Adrenal gland (tissue), 9 donors: ENCODE measurements at regions not wholly inside any gene's neighbourhood (a gene's known extent, or its start where the extent isn't known, plus 50 kb on each side); places are given as distances from the start of the nearest gene placed in this dataset.

Experiments
- DNase-seq, 7 donors: peaks; one replicate each; pipeline ENCODE4 v3.0.0-alpha.2; 2019 to 2020
- H3K27ac ChIP-seq, 5 donors: fragments of 200-600 bp; sonication (generic) in 4 of 5; 1 replicate in 3 of 5; 2 replicates in 2 of 5; pipeline versions ENCODE4 v1.5.1 to v1.8.0; 2016 to 2020; ENCODE audit warnings: mild to moderate bottlenecking in 1 of 5
- H3K27me3 ChIP-seq: fragments of 200-600 bp; 2 replicates; pipeline ENCODE4 v1.8.0; 2021
- H3K36me3 ChIP-seq, 2 donors: fragments of 200-600 bp; replicated peaks in 1 of 2; 1 replicate in 1 of 2; 2 replicates in 1 of 2; pipeline versions ENCODE4 v1.5.1 to v1.8.0; 2018 to 2022
- H3K4me1 ChIP-seq, 2 donors: fragments of 200-600 bp; replicated peaks in 1 of 2; 1 replicate in 1 of 2; 2 replicates in 1 of 2; pipeline versions ENCODE4 v1.5.1 to v1.8.0; 2018 to 2021
- H3K4me3 ChIP-seq, 4 donors: fragments of 200-600 bp; sonication (generic) in 3 of 4; one replicate each; pipeline ENCODE4 v1.5.1; 2016 to 2018
- H3K9me3 ChIP-seq, 3 donors: fragments of 200-600 bp; sonication (generic) in 1 of 3; replicated peaks in 1 of 3; 1 replicate in 2 of 3; 2 replicates in 1 of 3; pipeline versions ENCODE4 v1.5.1 to v1.8.0; 2016 to 2021
- CTCF ChIP-seq, 6 experiments: fragments of 450-650 bp in 4 of 6; fragments of 200-600 bp in 2 of 6; sonication (generic) in 1 of 6; IDR thresholded peaks; 1 replicate in 5 of 6; 2 replicates in 1 of 6; pipeline versions ENCODE4 v1.5.1 to v1.8.0; 2016 to 2021; ENCODE audit warnings: antibody characterized with exemption in 6 of 6, mild to moderate bottlenecking in 2 of 6, moderate library complexity in 1 of 6
- POLR2A ChIP-seq, 2 donors: fragments of 450-650 bp; IDR thresholded peaks; one replicate each; pipeline ENCODE4 v1.6.1; 2017; ENCODE audit warnings: antibody characterized with exemption in 2 of 2, mild to moderate bottlenecking in 2 of 2, moderate library complexity in 1 of 2
- WGBS, 4 donors: extraction: QIAGEN DNeasy Blood & Tissue Kit in 2 of 4; methylation state at CpG; one replicate each; pipeline versions ENCODE4 v1.1.5 to v1.1.7; 2013 to 2017; 5-methylcytosine and 5-hydroxymethylcytosine counted together
- intact Hi-C, 2 donors: fragments of 100-400 bp; cut with DNase I; formaldehyde crosslinking; loops; one replicate each; pipeline versions ENCODE4 v1.14.1 to v1.15.0; 2022 to 2023
- donor health status: healthy with polysubstance abuse.
- donor health status: Bipolar disorder and iron deficiency.
- donor health status: DM: yes; HTN: yes; CAD: no.
- donor health status: DM: no; HTN: no; CAD: no.
- donor health status: DM: no; HTN: no; CAD: no.

- no peak for TF ChIP-seq POLR2A (IDR thresholded peaks at IDR 0.05)
- TF ChIP-seq CTCF (IDR thresholded peaks at IDR 0.05): no peak
- DNase-seq: no peak
- no peak overlapping the region for H3K4me3 ChIP-seq
- WGBS, 4 donors: 82 to 88% (median 83%) methylated on average over 5 of the region's 5 CpGs
- H3K36me3 ChIP-seq: no peaks in the 10 kb centered on the region
- no peaks in the 10 kb centered on the region for H3K27me3 ChIP-seq
- intact Hi-C loops: no loop called here
- H3K4me1 ChIP-seq: no peaks in the 10 kb centered on the region
- no peak overlapping the region for H3K27ac ChIP-seq
- H3K9me3 ChIP-seq: no peaks in the 10 kb centered on the region
These were observed 1816.1 kb upstream of the LRRTM1 start for GRCh38 chr2:82120654-82121053.

- Histone ChIP-seq H3K4me1 (no peaks in the 10 kb centered on the region), H3K27ac (no peak overlapping the region), H3K27me3 (no peaks in the 10 kb centered on the region), H3K36me3 (no peaks in the 10 kb centered on the region), H3K9me3 (no peaks in the 10 kb centered on the region), H3K4me3 (no peak overlapping the region)
- 54 to 68% (median 61%) methylated on average over 2 of the region's 2 CpGs for WGBS, 4 donors
- intact Hi-C loops: no loop called here
- TF ChIP-seq POLR2A (IDR thresholded peaks at IDR 0.05) (no peak), CTCF (IDR thresholded peaks at IDR 0.05) (no peak)
- DNase-seq: no peak
These were observed 1815.6 kb upstream of the LRRTM1 start for GRCh38 chr2:82120115-82120514.

GRCh38 chr2:82109418-82109817 lies 1804.9 kb upstream of the LRRTM1 start:
- no peaks in the 10 kb centered on the region for H3K9me3 ChIP-seq
- intact Hi-C loops: no loop called here
- H3K27ac ChIP-seq: no peak overlapping the region
- no peaks in the 10 kb centered on the region for H3K27me3 ChIP-seq
- 76 to 84% (median 79%) methylated on average over 3 of the region's 3 CpGs for WGBS, 4 donors
- H3K36me3 ChIP-seq: no peaks in the 10 kb centered on the region
- TF ChIP-seq POLR2A (IDR thresholded peaks at IDR 0.05) (no peak), CTCF (IDR thresholded peaks at IDR 0.05) (no peak)
- no peak for DNase-seq
- H3K4me3 ChIP-seq: no peak overlapping the region
- H3K4me1 ChIP-seq: no peaks in the 10 kb centered on the region

GRCh38 chr2:82098617-82099016 lies 1794.1 kb upstream of the LRRTM1 start:
- intact Hi-C loops: no loop called here
- no peaks in the 10 kb centered on the region for H3K27me3 ChIP-seq
- no peak overlapping the region for H3K27ac ChIP-seq
- H3K9me3 ChIP-seq: no peaks in the 10 kb centered on the region
- H3K4me1 ChIP-seq: no peaks in the 10 kb centered on the region
- 70 to 89% (median 83%) methylated on average over 1 of the region's 1 CpG for WGBS, 4 donors
- no peaks in the 10 kb centered on the region for H3K36me3 ChIP-seq
- no peak for DNase-seq
- TF ChIP-seq POLR2A (IDR thresholded peaks at IDR 0.05) (no peak), CTCF (IDR thresholded peaks at IDR 0.05) (no peak)
- H3K4me3 ChIP-seq: no peak overlapping the region
